Keratinocyte (primary cell): ENCODE measurements at regions not wholly inside any gene's neighbourhood (a gene's known extent, or its start where the extent isn't known, plus 50 kb on each side); places are given as distances from the start of the nearest gene placed in this dataset.

Experiments
- CTCF ChIP-seq, 3 experiments: IDR thresholded peaks in 1 of 3; conservative IDR thresholded peaks in 1 of 3; optimal IDR thresholded peaks in 1 of 3; 2 replicates in 2 of 3; 3 replicates in 1 of 3; pipeline versions ENCODE3 to v1.5.1; 2011; ENCODE audit warnings: low read length in 3 of 3, mild to moderate bottlenecking in 3 of 3, moderate library complexity in 2 of 3, control low read depth in 1 of 3, inconsistent platforms in 1 of 3; ENCODE audit not compliant: insufficient read depth in 2 of 3; ENCODE audit errors: extremely low read depth in 1 of 3
- EZH2 ChIP-seq: IDR thresholded peaks from one replicate; pipeline ENCODE4 v1.6.1; 2012; ENCODE audit warnings: inconsistent platforms, mild to moderate bottlenecking, low read length, moderate library complexity

GRCh38 chr1:228989992-228990827, 254.9 kb downstream of the RHOU start:
- TF ChIP-seq CTCF (optimal IDR thresholded peaks at IDR 0.05 in 1 of 3, IDR thresholded peaks at IDR 0.05 in 1 of 3, conservative IDR thresholded peaks at IDR 0.05 in 1 of 3; ENCODE audit: extremely low read depth in 1 of 3, insufficient read depth in 2 of 3, low read length in 3 of 3) (no peak), EZH2 (no peak)
